Prostate gland (tissue), 2 donors: ENCODE measurements at regions not wholly inside any gene's neighbourhood (a gene's known extent, or its start where the extent isn't known, plus 50 kb on each side); places are given as distances from the start of the nearest gene placed in this dataset.

Experiments used
- DNase-seq: peaks from one replicate; pipeline ENCODE4 v3.0.0-alpha.2; 2019; ENCODE audit warnings: low spot score
- H3K27ac ChIP-seq, 2 donors: fragments of 200-600 bp; sonication (generic); 2 replicates each; pipeline ENCODE4 v1.5.1; 2017 to 2019
- H3K27me3 ChIP-seq: fragments of 200-600 bp; sonication (generic); replicated peaks from 2 replicates; pipeline ENCODE4 v1.5.1; 2019; ENCODE audit not compliant: insufficient read depth
- H3K36me3 ChIP-seq, 2 donors: fragments of 200-600 bp; sonication (generic); 1 replicate in 1 of 2; 2 replicates in 1 of 2; pipeline versions ENCODE4 v1.5.1 to v1.8.1; 2017 to 2019
- H3K4me1 ChIP-seq: fragments of 200-600 bp; sonication (generic); replicated peaks from 2 replicates; pipeline ENCODE4 v1.5.1; 2019
- H3K4me3 ChIP-seq, 2 donors: fragments of 200-600 bp; sonication (generic); 2 replicates each; pipeline ENCODE4 v1.5.1; 2017 to 2019
- H3K9me3 ChIP-seq: fragments of 200-600 bp; sonication (generic); 2 replicates; pipeline ENCODE4 v1.5.1; 2017
- CTCF ChIP-seq, 4 experiments: fragments of 200-600 bp in 2 of 4; fragments of 450-650 bp in 2 of 4; sonication (generic) in 2 of 4; IDR thresholded peaks; 1 replicate in 3 of 4; 2 replicates in 1 of 4; pipeline ENCODE4 v1.5.1; 2016 to 2019; ENCODE audit warnings: antibody characterized with exemption in 4 of 4, mild to moderate bottlenecking in 2 of 4, moderate library complexity in 2 of 4
- POLR2A ChIP-seq: fragments of 450-650 bp; IDR thresholded peaks from one replicate; pipeline ENCODE4 v1.6.1; 2016; ENCODE audit warnings: antibody characterized with exemption, mild to moderate bottlenecking
- POLR2AphosphoS5 ChIP-seq: sonication (generic); formaldehyde crosslinking; IDR thresholded peaks from one replicate; pipeline ENCODE4 v1.6.1; 2017; ENCODE audit warnings: antibody characterized with exemption
- WGBS: methylation state at CpG from one replicate; pipeline ENCODE4 v1.1.5; 2018; 5-methylcytosine and 5-hydroxymethylcytosine counted together
- intact Hi-C: fragments of 100-400 bp; cut with DNase I; formaldehyde crosslinking; loops from one replicate; pipeline ENCODE4 v1.14.2; 2022

GRCh38 chr7:10156972-10157371, 816.7 kb upstream of the PHF14 start:
- Histone ChIP-seq H3K27ac (no peak overlapping the region), H3K36me3 (no peaks in the 10 kb centered on the region), H3K4me1 (no peaks in the 10 kb centered on the region), H3K9me3 (no peaks in the 10 kb centered on the region), H3K27me3 (no peaks in the 10 kb centered on the region), H3K4me3 (no peak overlapping the region)
- intact Hi-C loops, result no loop called here
- TF ChIP-seq CTCF (IDR thresholded peaks at IDR 0.05), result no peak
- no peak for TF ChIP-seq POLR2A
- TF ChIP-seq POLR2AphosphoS5, result no peak
- 85% methylated on average over 2 of the region's 2 CpGs for WGBS
- DNase-seq, result no peak

GRCh38 chr7:10181996-10182395, 791.7 kb upstream of the PHF14 start:
- no peak overlapping the region for H3K4me3 ChIP-seq
- H3K9me3 ChIP-seq, result no peaks in the 10 kb centered on the region
- H3K36me3 ChIP-seq, result no peaks in the 10 kb centered on the region
- intact Hi-C loops, result no loop called here
- H3K4me1 ChIP-seq, result no peaks in the 10 kb centered on the region
- H3K27me3 ChIP-seq, result no peaks in the 10 kb centered on the region
- WGBS, result 84% methylated on average over 2 of the region's 2 CpGs
- no peak overlapping the region for H3K27ac ChIP-seq
- no peak for TF ChIP-seq CTCF (IDR thresholded peaks at IDR 0.05)
- TF ChIP-seq POLR2AphosphoS5, result no peak
- no peak for TF ChIP-seq POLR2A
- no peak for DNase-seq

GRCh38 chr7:10192074-10192473, 781.6 kb upstream of the PHF14 start:
- Histone ChIP-seq H3K27ac (no peak overlapping the region), H3K36me3 (no peaks in the 10 kb centered on the region), H3K9me3 (no peaks in the 10 kb centered on the region), H3K4me3 (no peak overlapping the region), H3K4me1 (no peaks in the 10 kb centered on the region), H3K27me3 (no peaks in the 10 kb centered on the region)
- WGBS, result 98% methylated on average over 3 of the region's 3 CpGs
- intact Hi-C loops, result no loop called here
- TF ChIP-seq POLR2AphosphoS5 (no peak), CTCF (IDR thresholded peaks at IDR 0.05) (no peak), POLR2A (no peak)
- no peak for DNase-seq

GRCh38 chr7:10205696-10206095, 768.0 kb upstream of the PHF14 start:
- no peak for DNase-seq
- no peak overlapping the region for H3K27ac ChIP-seq
- 32% methylated on average over 1 of the region's 1 CpG for WGBS
- H3K4me3 ChIP-seq, result no peak overlapping the region
- no peaks in the 10 kb centered on the region for H3K9me3 ChIP-seq
- TF ChIP-seq POLR2A (no peak), CTCF (IDR thresholded peaks at IDR 0.05) (no peak), POLR2AphosphoS5 (no peak)
- no peaks in the 10 kb centered on the region for H3K36me3 ChIP-seq
- intact Hi-C loops, result no loop called here
- no peaks in the 10 kb centered on the region for H3K4me1 ChIP-seq
- no peaks in the 10 kb centered on the region for H3K27me3 ChIP-seq

- Histone ChIP-seq H3K4me3 (no peak overlapping the region), H3K36me3 (no peaks in the 10 kb centered on the region), H3K4me1 (no peaks in the 10 kb centered on the region), H3K27me3 (no peaks in the 10 kb centered on the region), H3K27ac (no peak overlapping the region), H3K9me3 (no peaks in the 10 kb centered on the region)
- WGBS, result 91% methylated on average over 4 of the region's 4 CpGs
- no peak for DNase-seq
- intact Hi-C loops, result no loop called here
- TF ChIP-seq CTCF (IDR thresholded peaks at IDR 0.05) (no peak), POLR2AphosphoS5 (no peak), POLR2A (no peak)
Observed at GRCh38 chr7:10210000-10210399, 763.7 kb upstream of the PHF14 start.
